H4 (cell line): ENCODE measurements at regions not wholly inside any gene's neighbourhood (a gene's known extent, or its start where the extent isn't known, plus 50 kb on each side); places are given as distances from the start of the nearest gene placed in this dataset.

Experiments used
- DNase-seq: peaks from one replicate; pipeline ENCODE4 v3.0.0-alpha.2; 2015; ENCODE audit warnings: low spot score

DNA sequence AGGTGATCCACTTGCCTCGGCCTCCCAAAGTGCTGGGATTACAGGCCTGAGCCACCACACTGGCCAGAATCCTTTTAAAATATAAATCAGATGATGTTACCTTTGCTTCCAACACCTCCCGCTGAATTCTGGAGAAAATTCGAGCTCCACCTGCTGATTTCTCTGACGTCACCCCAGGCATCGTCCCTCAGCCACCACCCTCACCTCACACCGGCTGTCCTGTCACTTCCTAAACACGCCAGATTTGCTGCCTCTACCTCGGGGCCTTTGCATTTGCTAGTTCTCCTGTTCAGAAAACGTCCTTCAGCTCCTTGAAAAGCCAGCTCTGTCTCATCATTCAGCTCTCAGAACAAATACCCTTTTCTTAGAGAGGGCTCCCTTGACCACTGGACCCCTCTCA is 57.9 kb downstream of the FBXO2 start:
- no peak for DNase-seq

DNA sequence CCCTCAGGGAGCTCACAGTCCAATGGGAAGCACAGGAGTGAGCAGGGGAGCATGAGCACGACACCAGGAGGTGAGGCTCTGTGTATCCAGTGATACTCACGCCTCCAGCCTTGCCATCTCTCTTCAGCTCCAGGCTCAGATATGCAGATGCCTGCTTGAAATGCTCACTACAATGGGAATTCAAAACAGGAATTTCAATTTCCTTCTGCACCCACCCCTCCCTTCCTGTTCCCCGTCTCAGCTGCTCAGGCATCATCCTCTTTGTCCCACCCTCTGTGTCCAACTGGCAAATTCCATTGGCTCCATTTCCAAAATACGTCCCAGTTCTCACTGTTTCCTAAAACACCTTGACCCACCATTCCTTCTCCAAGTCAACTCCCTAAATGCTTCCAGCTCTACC is 58.9 kb downstream of the FBXO2 start:
- no peak for DNase-seq

DNA sequence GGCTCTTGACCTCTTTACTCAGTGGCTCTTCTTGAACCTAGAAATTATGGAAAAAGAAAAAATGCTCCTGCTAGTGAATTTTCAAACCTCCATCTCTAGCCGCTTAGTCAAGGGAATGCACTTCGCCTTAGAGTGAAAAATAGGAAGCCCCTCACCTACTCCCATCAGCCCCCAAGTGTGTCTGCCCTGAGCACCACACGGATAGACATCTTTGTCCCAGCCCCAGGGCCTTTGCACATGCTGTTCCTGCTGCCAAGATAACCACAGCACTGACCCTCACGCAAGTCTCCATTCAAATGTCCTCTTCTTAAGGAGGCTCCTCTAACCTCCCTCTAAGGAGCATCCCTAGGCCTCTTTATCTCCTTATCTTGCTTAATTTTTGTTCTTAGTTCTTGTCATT is 59.6 kb downstream of the FBXO2 start:
- DNase-seq: no peak

GRCh38 chr1:11594222-11594621 is 60.0 kb downstream of the FBXO2 start:
- peak; percentile 28 for DNase-seq

DNA sequence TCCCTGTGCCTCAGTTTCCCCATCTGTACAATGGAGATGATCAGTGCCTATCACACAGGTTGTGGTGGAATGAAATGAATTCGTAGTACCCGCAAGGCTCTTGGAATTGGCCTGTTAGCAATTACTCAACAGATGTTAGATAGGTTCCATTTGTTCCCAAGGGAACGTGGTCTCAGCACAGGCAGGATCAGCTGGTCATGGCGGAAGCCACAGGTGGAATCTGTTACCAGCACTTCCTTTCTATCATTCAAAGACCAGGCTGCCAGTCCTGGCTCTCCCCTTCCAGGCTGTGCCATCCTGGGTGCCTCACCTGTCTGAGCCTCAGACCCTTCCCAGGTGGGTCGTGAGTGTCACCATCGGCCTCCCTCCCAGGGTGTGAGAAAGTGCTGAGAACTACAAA is 61.5 kb downstream of the FBXO2 start:
- DNase-seq: no peak

GRCh38 chr1:11590395-11590794 is 63.8 kb downstream of the FBXO2 start:
- DNase-seq: no peak
